Panc1 (cell line): ENCODE measurements at regions not wholly inside any gene's neighbourhood (a gene's known extent, or its start where the extent isn't known, plus 50 kb on each side); places are given as distances from the start of the nearest gene placed in this dataset.

Source experiments
- ATAC-seq: fragments of 200-7000 bp; cut with Tn5 transposase; 2 replicates; pipeline ENCODE4 v1.9.1; 2020; ENCODE audit warnings: mild to moderate bottlenecking, moderate library complexity
- BruUV-seq: library from RNA; stranded (reverse); fragments of 400-500 nt; replicated peaks from 2 replicates; lab custom pipeline; 2021; lab: Mats Ljungman, UMichigan
- CTCF ChIA-PET: fragments of 300-600 bp; sonication (Branson Sonifier 250); formaldehyde crosslinking; loops from one replicate; lab custom pipeline; 2022; ENCODE audit warnings: antibody characterized with exemption; lab: Charles Lee
- POLR2A ChIA-PET: fragments of 300-600 bp; sonication (Branson Sonifier 250); formaldehyde crosslinking; loops from one replicate; lab custom pipeline; 2022; ENCODE audit warnings: antibody characterized with exemption; lab: Charles Lee
- DNase-seq: peaks from one replicate; pipeline ENCODE4 v3.0.0-alpha.2; 2010; ENCODE audit warnings: low read depth, low spot score
- H3K27ac ChIP-seq: 2 replicates; pipeline ENCODE4 v1.5.1; 2011; ENCODE audit warnings: mild to moderate bottlenecking, low read length, inconsistent platforms
- H3K27me3 ChIP-seq: fragments of 200-500 bp; sonication (Bioruptor generic); 2 replicates; pipeline ENCODE4 v1.6.0; 2014; ENCODE audit warnings: low read length, inconsistent platforms; ENCODE audit not compliant: control insufficient read depth, insufficient read depth
- H3K36me3 ChIP-seq: fragments of 200-500 bp; sonication (Bioruptor generic); 2 replicates; pipeline ENCODE4 v1.5.1; 2014; ENCODE audit warnings: inconsistent platforms, mild to moderate bottlenecking, low read length, moderate library complexity; ENCODE audit not compliant: control insufficient read depth, insufficient read depth
- H3K4me1 ChIP-seq: 2 replicates; pipeline ENCODE4 v1.5.1; 2011; ENCODE audit warnings: inconsistent platforms, mild to moderate bottlenecking, low read length, moderate library complexity; ENCODE audit not compliant: control insufficient read depth, insufficient read depth
- H3K4me3 ChIP-seq, 2 experiments: 2 replicates each; pipeline ENCODE4 v1.5.1; 2011 to 2012; ENCODE audit warnings: low read depth in 2 of 2, low read length in 2 of 2, mild to moderate bottlenecking in 2 of 2, inconsistent platforms in 1 of 2, moderate library complexity in 1 of 2
- H3K9me3 ChIP-seq: fragments of 200-500 bp; sonication (Bioruptor generic); 2 replicates; pipeline ENCODE4 v1.5.1; 2014; ENCODE audit warnings: low read depth, mild to moderate bottlenecking, inconsistent platforms, low read length, moderate library complexity; ENCODE audit not compliant: control insufficient read depth, insufficient read depth
- POLR2AphosphoS5 ChIP-seq: IDR thresholded peaks from 2 replicates; pipeline ENCODE4 v1.6.1; 2012; ENCODE audit warnings: mild to moderate bottlenecking, low read depth, low read length, moderate library complexity
- SIN3A ChIP-seq: IDR thresholded peaks from 2 replicates; pipeline ENCODE4 v1.6.1; 2012; ENCODE audit warnings: low read depth, mild to moderate bottlenecking, low read length, moderate library complexity, borderline replicate concordance; ENCODE audit not compliant: insufficient read depth
- TCF7L2 ChIP-seq: IDR thresholded peaks from 2 replicates; pipeline ENCODE4 v1.6.1; 2011; ENCODE audit warnings: mild to moderate bottlenecking, low read depth, low read length, inconsistent platforms
- in situ Hi-C: cut with HindIII; loops from 2 replicates; pipeline ENCODE4 v1.10.0; 2016; ENCODE audit warnings: low sequenced_read_pairs, low pct_unique_long_range_greater_than_20kb
- intact Hi-C: fragments of 100-400 bp; cut with micrococcal nuclease; formaldehyde crosslinking; loops from one replicate; pipeline ENCODE4 v1.10.0; 2022; ENCODE audit not compliant: unreplicated experiment
- TF ChIP-seq, protein P1 (sequence below): fragments of 450-650 bp; IDR thresholded peaks from 2 replicates; pipeline ENCODE4 v1.5.1; 2017; ENCODE audit warnings: mild to moderate bottlenecking
- TF ChIP-seq, protein P2 (sequence below), 2 experiments: IDR thresholded peaks; 2 replicates each; pipeline ENCODE4 v1.6.1; 2011 to 2012; ENCODE audit warnings: low read depth in 2 of 2, control low read depth in 1 of 2, low read length in 1 of 2, mild to moderate bottlenecking in 1 of 2, moderate library complexity in 1 of 2; ENCODE audit not compliant: insufficient read depth in 1 of 2

DNA sequence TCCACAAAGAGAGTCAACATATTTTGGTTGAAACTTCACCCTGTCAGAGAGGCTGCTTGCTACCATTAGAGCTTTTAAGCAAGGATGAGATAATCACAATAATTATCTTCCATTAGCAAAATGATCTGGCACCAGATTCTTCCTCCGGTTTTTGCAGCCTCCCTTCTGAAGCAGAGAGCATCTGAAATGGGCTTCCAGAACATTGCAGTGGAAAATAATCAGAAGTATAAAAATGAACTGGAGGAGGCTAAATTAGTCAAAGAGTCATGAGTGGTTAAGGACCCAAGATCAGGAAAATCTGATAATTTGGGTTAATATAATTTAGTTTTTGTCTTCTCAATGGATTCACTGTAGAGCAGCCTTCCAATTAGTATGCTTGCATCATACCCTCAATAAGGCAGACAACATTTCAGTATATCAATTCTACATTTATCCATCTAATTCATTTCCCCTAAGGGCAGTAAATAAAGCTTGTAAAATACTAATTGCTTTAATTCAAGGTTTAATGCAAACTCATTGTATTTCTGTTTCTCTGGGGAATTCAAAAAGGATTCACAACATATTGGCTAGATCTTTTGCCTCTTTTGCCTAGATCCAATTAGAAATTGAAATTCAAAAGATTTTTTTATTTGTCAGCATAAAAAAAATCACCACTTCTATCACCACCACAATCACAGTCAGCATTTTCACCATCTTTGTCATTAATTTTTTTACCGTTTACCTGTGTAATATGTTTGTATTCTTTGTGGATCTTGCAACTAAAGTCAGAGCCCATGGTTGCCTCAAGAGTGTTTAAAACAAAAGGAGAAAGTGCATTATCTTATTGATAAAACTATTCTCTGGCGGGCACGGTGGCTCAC, 537.2 kb upstream of the DCC start:
- POLR2A ChIA-PET = no interaction called here
- DNase-seq = no peak
- no peaks in the 10 kb centered on the region for H3K36me3 ChIP-seq

DNA sequence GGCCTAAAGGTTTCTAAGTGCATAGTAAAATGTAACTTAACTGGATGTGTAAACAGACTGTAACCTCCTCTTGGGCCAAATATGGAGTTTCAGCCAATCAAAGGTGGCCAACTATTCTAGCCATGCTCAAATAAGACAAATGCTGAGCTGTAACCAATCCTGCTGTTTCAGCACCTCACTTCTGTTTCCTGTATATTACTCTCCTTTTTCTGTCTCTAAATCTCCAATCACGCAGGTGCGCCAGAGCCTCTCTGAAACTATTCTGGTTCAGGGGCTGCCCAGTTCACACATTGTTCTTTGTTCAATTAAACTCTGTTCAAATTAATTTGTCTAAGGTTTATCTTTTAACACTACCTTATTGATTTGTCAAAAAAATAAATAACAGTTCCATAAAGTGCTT, 532.7 kb upstream of the DCC start:
- CTCF ChIA-PET = no interaction called here
- H3K27ac ChIP-seq = no peak overlapping the region

More for the DNA sequence above, 537.2 kb upstream of the DCC start:
- in situ Hi-C loops = no loop called here
- no peak overlapping the region for H3K4me3 ChIP-seq
- BruUV-seq = no TSS peak
- TF ChIP-seq POLR2AphosphoS5 (no peak), SIN3A (no peak), TCF7L2 (no peak)
- TF ChIP-seq, protein P1, sequence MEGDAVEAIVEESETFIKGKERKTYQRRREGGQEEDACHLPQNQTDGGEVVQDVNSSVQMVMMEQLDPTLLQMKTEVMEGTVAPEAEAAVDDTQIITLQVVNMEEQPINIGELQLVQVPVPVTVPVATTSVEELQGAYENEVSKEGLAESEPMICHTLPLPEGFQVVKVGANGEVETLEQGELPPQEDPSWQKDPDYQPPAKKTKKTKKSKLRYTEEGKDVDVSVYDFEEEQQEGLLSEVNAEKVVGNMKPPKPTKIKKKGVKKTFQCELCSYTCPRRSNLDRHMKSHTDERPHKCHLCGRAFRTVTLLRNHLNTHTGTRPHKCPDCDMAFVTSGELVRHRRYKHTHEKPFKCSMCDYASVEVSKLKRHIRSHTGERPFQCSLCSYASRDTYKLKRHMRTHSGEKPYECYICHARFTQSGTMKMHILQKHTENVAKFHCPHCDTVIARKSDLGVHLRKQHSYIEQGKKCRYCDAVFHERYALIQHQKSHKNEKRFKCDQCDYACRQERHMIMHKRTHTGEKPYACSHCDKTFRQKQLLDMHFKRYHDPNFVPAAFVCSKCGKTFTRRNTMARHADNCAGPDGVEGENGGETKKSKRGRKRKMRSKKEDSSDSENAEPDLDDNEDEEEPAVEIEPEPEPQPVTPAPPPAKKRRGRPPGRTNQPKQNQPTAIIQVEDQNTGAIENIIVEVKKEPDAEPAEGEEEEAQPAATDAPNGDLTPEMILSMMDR = no peak
- TF ChIP-seq, protein P2, sequence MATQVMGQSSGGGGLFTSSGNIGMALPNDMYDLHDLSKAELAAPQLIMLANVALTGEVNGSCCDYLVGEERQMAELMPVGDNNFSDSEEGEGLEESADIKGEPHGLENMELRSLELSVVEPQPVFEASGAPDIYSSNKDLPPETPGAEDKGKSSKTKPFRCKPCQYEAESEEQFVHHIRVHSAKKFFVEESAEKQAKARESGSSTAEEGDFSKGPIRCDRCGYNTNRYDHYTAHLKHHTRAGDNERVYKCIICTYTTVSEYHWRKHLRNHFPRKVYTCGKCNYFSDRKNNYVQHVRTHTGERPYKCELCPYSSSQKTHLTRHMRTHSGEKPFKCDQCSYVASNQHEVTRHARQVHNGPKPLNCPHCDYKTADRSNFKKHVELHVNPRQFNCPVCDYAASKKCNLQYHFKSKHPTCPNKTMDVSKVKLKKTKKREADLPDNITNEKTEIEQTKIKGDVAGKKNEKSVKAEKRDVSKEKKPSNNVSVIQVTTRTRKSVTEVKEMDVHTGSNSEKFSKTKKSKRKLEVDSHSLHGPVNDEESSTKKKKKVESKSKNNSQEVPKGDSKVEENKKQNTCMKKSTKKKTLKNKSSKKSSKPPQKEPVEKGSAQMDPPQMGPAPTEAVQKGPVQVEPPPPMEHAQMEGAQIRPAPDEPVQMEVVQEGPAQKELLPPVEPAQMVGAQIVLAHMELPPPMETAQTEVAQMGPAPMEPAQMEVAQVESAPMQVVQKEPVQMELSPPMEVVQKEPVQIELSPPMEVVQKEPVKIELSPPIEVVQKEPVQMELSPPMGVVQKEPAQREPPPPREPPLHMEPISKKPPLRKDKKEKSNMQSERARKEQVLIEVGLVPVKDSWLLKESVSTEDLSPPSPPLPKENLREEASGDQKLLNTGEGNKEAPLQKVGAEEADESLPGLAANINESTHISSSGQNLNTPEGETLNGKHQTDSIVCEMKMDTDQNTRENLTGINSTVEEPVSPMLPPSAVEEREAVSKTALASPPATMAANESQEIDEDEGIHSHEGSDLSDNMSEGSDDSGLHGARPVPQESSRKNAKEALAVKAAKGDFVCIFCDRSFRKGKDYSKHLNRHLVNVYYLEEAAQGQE (IDR thresholded peaks at IDR 0.05; ENCODE audit: insufficient read depth in 1 of 2, low read depth in 2 of 2, low read length in 1 of 2) = no peak
- H3K9me3 ChIP-seq = no peaks in the 10 kb centered on the region
- H3K27ac ChIP-seq = no peak overlapping the region
- intact Hi-C loops = no loop called here
- no peaks in the 10 kb centered on the region for H3K27me3 ChIP-seq
- CTCF ChIA-PET = no interaction called here
- no peaks in the 10 kb centered on the region for H3K4me1 ChIP-seq
- no peak for ATAC-seq

More for the DNA sequence above, 532.7 kb upstream of the DCC start:
- no TSS peak for BruUV-seq
- intact Hi-C loops = no loop called here
- TF ChIP-seq SIN3A = no peak
- no peak for TF ChIP-seq TCF7L2
- TF ChIP-seq, protein P2 (IDR thresholded peaks at IDR 0.05; ENCODE audit: insufficient read depth in 1 of 2, low read depth in 2 of 2, low read length in 1 of 2) = no peak
- no peak for TF ChIP-seq POLR2AphosphoS5
- TF ChIP-seq, protein P1 = no peak
- H3K9me3 ChIP-seq = no peaks in the 10 kb centered on the region
- in situ Hi-C loops = no loop called here
- H3K36me3 ChIP-seq = no peaks in the 10 kb centered on the region
- no peak overlapping the region for H3K4me3 ChIP-seq
- ATAC-seq (no peak), DNase-seq (no peak)
- H3K27me3 ChIP-seq = no peaks in the 10 kb centered on the region
- POLR2A ChIA-PET = no interaction called here
- no peaks in the 10 kb centered on the region for H3K4me1 ChIP-seq
